GM12873 (cell line): ENCODE measurements at regions not wholly inside any gene's neighbourhood (a gene's known extent, or its start where the extent isn't known, plus 50 kb on each side); places are given as distances from the start of the nearest gene placed in this dataset.

Source experiments
- TF ChIP-seq, protein P1 (sequence below): IDR thresholded peaks from 2 replicates; pipeline ENCODE4 v1.5.1; 2012; ENCODE audit warnings: low read depth, mild to moderate bottlenecking, moderate library complexity, low read length, control low read depth; ENCODE audit not compliant: insufficient read depth; ENCODE audit errors: missing control alignments

- TF ChIP-seq, protein P1, sequence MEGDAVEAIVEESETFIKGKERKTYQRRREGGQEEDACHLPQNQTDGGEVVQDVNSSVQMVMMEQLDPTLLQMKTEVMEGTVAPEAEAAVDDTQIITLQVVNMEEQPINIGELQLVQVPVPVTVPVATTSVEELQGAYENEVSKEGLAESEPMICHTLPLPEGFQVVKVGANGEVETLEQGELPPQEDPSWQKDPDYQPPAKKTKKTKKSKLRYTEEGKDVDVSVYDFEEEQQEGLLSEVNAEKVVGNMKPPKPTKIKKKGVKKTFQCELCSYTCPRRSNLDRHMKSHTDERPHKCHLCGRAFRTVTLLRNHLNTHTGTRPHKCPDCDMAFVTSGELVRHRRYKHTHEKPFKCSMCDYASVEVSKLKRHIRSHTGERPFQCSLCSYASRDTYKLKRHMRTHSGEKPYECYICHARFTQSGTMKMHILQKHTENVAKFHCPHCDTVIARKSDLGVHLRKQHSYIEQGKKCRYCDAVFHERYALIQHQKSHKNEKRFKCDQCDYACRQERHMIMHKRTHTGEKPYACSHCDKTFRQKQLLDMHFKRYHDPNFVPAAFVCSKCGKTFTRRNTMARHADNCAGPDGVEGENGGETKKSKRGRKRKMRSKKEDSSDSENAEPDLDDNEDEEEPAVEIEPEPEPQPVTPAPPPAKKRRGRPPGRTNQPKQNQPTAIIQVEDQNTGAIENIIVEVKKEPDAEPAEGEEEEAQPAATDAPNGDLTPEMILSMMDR, result no peak
Measured at GRCh38 chr10:117750616-117751015, 208.1 kb downstream of the EMX2 start.

DNA sequence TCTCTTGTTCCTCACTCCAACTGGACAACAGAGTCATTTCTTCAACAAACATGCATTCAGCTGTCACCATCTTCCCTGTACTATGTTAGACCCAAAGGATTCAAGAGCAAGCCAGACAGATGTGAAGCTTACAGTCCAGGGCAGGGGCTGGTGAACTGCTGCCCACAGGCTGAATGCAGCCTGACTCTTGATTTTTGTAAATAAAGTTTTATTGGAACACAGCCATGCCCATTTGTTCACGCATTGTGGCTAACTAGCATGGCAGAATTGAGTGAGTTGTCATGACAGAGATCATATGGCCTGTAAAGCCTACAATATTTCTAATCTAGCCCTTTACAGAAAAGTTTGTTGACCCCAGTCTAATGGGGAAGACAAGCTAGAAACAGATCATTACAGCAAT is 208.7 kb downstream of the EMX2 start:
- TF ChIP-seq, protein P1, result no peak

GRCh38 chr10:117752103-117752502 is 209.6 kb downstream of the EMX2 start:
- TF ChIP-seq, protein P1, result no peak

DNA sequence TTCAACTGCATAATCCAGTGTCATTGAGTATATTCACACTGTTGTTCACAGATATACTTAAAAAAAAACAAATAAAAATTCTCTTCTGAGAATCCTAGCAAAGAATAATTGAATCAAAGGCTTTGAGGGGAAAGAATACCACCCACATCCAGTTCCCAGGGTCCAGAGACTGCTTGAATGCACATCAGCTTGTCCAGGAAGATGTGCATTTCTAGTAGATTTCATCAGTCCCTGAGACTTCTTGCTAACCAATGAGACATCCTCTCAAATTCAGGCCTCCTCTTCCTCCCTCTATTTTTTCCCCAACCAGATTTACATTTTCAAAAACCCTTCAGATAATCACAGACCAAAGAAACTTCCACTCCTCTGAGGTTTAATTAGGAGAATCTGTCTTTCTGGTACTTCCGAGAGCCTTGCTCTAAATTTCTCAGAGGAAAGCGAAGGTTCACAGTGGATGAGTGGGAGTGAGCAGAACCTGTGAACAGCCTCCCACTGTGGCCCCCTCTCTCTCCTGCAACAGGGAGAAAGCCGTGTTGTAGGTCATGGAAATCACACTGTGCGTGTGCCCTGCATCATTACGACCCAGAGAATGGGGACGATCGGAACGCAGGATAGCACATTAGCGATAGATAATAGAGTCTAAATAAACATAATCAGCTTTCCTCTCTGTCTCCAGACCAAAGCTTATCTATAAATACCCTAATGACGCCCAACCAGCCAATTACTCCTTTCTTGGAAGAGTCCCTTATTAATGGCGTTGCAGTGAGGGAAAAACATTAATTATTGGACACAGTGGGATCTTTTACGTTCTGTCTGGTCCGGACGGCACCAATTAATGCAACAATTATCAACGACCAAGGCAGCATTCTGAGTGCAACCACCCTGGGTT is 212.5 kb downstream of the EMX2 start:
- TF ChIP-seq, protein P1, result no peak

DNA sequence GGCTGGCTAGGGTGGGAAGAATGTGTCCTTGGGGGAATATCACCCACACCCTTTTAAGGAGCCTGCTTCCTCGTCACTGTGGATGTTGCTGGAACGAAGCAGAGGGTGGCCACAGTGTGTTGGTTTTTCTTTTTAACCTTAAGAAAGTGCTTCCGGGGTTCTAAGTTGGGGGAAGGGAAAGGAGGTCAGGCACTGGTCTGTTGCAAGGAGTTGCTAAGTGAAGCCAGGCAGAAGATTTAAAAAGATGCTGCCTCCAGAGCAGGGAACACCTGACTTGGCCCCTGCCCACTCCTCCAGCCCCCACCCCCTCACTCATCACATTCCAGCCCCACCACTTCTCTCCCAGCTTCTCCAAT is 213.1 kb downstream of the EMX2 start:
- TF ChIP-seq, protein P1, result no peak

- TF ChIP-seq, protein P1, result no peak
Measured at GRCh38 chr10:117757086-117757720, 214.7 kb downstream of the EMX2 start.

DNA sequence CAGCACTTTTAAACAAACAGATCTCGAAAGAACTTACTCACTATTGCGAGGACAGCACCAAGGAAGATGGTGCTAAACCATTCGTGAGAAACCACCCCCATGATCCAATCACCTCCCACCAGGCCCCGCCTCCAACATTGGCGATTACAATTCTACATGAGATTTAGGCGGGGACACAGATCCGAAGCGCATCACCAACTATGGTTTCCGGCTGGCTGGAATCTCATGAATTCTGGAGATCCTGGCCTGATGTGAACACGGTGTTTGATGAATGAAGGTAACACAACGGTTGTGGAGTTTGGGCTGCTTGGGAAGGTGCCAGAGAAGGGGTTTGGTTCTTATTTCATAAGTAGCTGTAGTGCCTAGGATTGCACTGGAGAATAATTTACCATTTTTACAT is 216.7 kb downstream of the EMX2 start:
- TF ChIP-seq, protein P1, result no peak
